GM23338 (cell line): ENCODE measurements at regions not wholly inside any gene's neighbourhood (a gene's known extent, or its start where the extent isn't known, plus 50 kb on each side); places are given as distances from the start of the nearest gene placed in this dataset.

ENCODE experiments used
- JUNB ChIP-seq: IDR thresholded peaks from one replicate; pipeline ENCODE4 v1.6.1; 2016; ENCODE audit warnings: antibody characterized with exemption; ENCODE audit not compliant: unreplicated experiment
- NANOG ChIP-seq: IDR thresholded peaks from 2 replicates; pipeline ENCODE4 v1.6.1; 2016; ENCODE audit warnings: antibody characterized with exemption, borderline replicate concordance
- ZNF114 ChIP-seq: fragments of 250-450 bp; sonication (Bioruptor Pico); IDR thresholded peaks from 2 replicates; pipeline ENCODE4 v1.5.0; 2020; ENCODE audit warnings: mild to moderate bottlenecking, moderate library complexity
- TF ChIP-seq, protein P1 (sequence below): fragments of 250-450 bp; sonication (Bioruptor Pico); IDR thresholded peaks from 2 replicates; pipeline ENCODE4 v1.5.0; 2020; ENCODE audit warnings: mild to moderate bottlenecking, moderate library complexity
- TF ChIP-seq, protein P2 (sequence below): IDR thresholded peaks from one replicate; pipeline ENCODE4 v1.6.1; 2018; ENCODE audit warnings: antibody characterized with exemption; ENCODE audit not compliant: unreplicated experiment
- TF ChIP-seq, protein P3 (sequence below): IDR thresholded peaks from 2 replicates; pipeline ENCODE4 v1.6.1; 2016; ENCODE audit warnings: antibody characterized with exemption

DNA sequence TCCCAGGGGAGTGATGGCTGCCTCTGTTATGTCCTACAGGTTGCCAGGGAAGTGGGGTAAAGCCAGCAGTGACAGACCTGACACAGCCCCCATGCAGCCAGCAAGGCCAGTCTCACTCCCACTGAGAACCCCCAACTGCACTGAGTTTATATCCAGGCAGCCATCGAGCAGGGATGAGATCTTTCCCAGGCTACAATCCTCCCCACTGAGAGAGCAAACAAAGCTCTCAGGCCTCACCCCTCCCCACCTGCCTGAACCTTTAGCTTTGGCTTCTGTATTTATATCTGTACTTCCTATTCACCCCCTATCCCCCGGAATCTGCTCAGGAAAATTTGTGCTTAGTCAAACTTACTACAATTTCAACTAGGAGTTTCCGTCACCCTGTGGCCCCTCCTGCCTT, 284.1 kb downstream of the FAM170A start (continued):
- TF ChIP-seq, protein P1, sequence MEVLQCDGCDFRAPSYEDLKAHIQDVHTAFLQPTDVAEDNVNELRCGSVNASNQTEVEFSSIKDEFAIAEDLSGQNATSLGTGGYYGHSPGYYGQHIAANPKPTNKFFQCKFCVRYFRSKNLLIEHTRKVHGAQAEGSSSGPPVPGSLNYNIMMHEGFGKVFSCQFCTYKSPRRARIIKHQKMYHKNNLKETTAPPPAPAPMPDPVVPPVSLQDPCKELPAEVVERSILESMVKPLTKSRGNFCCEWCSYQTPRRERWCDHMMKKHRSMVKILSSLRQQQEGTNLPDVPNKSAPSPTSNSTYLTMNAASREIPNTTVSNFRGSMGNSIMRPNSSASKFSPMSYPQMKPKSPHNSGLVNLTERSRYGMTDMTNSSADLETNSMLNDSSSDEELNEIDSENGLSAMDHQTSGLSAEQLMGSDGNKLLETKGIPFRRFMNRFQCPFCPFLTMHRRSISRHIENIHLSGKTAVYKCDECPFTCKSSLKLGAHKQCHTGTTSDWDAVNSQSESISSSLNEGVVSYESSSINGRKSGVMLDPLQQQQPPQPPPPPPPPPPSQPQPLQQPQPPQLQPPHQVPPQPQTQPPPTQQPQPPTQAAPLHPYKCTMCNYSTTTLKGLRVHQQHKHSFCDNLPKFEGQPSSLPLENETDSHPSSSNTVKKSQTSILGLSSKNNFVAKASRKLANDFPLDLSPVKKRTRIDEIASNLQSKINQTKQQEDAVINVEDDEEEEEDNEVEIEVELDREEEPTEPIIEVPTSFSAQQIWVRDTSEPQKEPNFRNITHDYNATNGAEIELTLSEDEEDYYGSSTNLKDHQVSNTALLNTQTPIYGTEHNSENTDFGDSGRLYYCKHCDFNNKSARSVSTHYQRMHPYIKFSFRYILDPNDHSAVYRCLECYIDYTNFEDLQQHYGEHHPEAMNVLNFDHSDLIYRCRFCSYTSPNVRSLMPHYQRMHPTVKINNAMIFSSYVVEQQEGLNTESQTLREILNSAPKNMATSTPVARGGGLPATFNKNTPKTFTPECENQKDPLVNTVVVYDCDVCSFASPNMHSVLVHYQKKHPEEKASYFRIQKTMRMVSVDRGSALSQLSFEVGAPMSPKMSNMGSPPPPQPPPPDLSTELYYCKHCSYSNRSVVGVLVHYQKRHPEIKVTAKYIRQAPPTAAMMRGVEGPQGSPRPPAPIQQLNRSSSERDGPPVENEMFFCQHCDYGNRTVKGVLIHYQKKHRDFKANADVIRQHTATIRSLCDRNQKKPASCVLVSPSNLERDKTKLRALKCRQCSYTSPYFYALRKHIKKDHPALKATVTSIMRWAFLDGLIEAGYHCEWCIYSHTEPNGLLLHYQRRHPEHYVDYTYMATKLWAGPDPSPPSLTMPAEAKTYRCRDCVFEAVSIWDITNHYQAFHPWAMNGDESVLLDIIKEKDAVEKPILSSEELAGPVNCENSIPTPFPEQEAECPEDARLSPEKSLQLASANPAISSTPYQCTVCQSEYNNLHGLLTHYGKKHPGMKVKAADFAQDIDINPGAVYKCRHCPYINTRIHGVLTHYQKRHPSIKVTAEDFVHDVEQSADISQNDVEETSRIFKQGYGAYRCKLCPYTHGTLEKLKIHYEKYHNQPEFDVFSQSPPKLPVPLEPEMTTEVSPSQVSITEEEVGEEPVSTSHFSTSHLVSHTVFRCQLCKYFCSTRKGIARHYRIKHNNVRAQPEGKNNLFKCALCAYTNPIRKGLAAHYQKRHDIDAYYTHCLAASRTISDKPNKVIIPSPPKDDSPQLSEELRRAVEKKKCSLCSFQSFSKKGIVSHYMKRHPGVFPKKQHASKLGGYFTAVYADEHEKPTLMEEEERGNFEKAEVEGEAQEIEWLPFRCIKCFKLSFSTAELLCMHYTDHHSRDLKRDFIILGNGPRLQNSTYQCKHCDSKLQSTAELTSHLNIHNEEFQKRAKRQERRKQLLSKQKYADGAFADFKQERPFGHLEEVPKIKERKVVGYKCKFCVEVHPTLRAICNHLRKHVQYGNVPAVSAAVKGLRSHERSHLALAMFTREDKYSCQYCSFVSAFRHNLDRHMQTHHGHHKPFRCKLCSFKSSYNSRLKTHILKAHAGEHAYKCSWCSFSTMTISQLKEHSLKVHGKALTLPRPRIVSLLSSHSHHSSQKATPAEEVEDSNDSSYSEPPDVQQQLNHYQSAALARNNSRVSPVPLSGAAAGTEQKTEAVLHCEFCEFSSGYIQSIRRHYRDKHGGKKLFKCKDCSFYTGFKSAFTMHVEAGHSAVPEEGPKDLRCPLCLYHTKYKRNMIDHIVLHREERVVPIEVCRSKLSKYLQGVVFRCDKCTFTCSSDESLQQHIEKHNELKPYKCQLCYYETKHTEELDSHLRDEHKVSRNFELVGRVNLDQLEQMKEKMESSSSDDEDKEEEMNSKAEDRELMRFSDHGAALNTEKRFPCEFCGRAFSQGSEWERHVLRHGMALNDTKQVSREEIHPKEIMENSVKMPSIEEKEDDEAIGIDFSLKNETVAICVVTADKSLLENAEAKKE, result no peak
- TF ChIP-seq, protein P2, sequence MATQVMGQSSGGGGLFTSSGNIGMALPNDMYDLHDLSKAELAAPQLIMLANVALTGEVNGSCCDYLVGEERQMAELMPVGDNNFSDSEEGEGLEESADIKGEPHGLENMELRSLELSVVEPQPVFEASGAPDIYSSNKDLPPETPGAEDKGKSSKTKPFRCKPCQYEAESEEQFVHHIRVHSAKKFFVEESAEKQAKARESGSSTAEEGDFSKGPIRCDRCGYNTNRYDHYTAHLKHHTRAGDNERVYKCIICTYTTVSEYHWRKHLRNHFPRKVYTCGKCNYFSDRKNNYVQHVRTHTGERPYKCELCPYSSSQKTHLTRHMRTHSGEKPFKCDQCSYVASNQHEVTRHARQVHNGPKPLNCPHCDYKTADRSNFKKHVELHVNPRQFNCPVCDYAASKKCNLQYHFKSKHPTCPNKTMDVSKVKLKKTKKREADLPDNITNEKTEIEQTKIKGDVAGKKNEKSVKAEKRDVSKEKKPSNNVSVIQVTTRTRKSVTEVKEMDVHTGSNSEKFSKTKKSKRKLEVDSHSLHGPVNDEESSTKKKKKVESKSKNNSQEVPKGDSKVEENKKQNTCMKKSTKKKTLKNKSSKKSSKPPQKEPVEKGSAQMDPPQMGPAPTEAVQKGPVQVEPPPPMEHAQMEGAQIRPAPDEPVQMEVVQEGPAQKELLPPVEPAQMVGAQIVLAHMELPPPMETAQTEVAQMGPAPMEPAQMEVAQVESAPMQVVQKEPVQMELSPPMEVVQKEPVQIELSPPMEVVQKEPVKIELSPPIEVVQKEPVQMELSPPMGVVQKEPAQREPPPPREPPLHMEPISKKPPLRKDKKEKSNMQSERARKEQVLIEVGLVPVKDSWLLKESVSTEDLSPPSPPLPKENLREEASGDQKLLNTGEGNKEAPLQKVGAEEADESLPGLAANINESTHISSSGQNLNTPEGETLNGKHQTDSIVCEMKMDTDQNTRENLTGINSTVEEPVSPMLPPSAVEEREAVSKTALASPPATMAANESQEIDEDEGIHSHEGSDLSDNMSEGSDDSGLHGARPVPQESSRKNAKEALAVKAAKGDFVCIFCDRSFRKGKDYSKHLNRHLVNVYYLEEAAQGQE, result no peak
- no peak for TF ChIP-seq ZNF114 (CRISPR knock-in tag)
- TF ChIP-seq NANOG, result no peak
- TF ChIP-seq JUNB, result no peak
- TF ChIP-seq, protein P3, sequence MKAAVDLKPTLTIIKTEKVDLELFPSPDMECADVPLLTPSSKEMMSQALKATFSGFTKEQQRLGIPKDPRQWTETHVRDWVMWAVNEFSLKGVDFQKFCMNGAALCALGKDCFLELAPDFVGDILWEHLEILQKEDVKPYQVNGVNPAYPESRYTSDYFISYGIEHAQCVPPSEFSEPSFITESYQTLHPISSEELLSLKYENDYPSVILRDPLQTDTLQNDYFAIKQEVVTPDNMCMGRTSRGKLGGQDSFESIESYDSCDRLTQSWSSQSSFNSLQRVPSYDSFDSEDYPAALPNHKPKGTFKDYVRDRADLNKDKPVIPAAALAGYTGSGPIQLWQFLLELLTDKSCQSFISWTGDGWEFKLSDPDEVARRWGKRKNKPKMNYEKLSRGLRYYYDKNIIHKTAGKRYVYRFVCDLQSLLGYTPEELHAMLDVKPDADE, result no peak
